ENCODE measurements at regions not wholly inside any gene's neighbourhood (a gene's known extent, or its start where the extent isn't known, plus 50 kb on each side); places are given as distances from the start of the nearest gene placed in this dataset.
"Not testable (repeated sequence)": the region's sequence is repeated elsewhere in the genome, so short reads cannot be mapped to it uniquely, and the experiment has no call there.

DNA sequence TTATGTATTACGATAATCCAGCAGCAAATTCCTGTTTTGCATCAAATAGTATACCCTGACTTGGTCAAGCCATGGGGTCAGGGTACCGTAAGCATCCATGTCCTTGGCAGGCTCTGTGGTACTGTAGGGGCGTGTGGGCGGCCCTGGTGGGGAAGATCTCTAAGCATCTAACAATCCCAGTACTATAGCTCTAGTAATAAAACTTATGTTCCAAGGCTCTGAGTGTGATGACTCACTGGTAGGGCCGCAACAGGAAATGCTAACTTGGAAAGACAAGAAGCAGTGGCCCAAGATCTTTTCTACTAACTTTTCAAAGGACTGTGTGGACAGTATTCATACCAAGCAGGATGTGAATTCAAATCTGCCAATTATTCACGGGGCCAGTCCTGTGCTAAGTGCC, 63.8 kb downstream of the CLEC18A start:
- TF ChIP-seq POLR2AphosphoS5 (IDR thresholded peaks at IDR 0.05; ENCODE audit: low read depth, low read length); TAF1 (IDR thresholded peaks at IDR 0.05; ENCODE audit: low read depth, low read length); POLR2A (IDR thresholded peaks at IDR 0.05; ENCODE audit: low read depth, low read length); PAX5 (IDR thresholded peaks at IDR 0.05; ENCODE audit: insufficient read depth, low read length, severe bottlenecking): not testable (repeated sequence)
